Loucy (cell line): ENCODE measurements at regions not wholly inside any gene's neighbourhood (a gene's known extent, or its start where the extent isn't known, plus 50 kb on each side); places are given as distances from the start of the nearest gene placed in this dataset.

Experiments
- CTCF ChIP-seq: fragments of 200-600 bp; sonication (generic); conservative IDR thresholded peaks from 2 replicates; pipeline ENCODE4 v1.5.1; 2014; ENCODE audit warnings: mild to moderate bottlenecking, antibody characterized with exemption, low read length
- EZH2phosphoT487 ChIP-seq: fragments of 200-600 bp; IDR thresholded peaks from 2 replicates; pipeline ENCODE4 v1.6.1; 2018; ENCODE audit warnings: antibody characterized with exemption, mild to moderate bottlenecking, moderate library complexity, borderline replicate concordance

DNA sequence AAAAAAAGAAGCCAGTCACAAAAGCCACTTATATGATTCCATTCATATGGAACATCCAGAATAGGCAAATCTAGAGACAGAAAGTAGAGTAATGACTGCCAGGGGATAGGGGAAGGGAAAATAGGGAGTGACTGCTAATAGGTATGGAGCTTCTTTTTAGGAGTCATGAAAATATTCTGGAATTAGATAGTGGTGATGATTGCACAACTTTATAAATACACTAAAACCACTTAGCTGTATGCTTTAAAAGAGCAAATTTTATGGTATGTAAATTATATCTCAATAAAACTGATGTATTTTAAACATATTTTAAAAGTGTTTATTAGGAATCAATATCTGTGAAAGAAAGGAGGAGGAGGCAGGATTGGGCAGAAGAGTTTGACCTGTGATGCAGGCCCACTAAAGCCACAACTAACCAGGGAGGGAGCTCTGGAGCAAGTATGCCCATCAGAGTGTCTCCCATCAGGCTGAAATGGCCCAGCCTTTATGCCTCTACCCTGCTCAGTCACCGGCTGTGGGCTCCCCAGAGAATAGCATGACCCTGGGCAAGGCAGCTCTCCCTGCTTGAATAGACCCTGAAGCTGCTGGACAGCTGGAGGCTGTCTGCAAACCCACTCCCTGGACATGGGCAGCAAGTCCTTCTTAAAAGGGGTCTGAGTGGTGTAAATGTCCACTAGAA lies 96.0 kb upstream of the SLC44A1 start:
- TF ChIP-seq EZH2phosphoT487, result no peak
- peak; percentile 42 for TF ChIP-seq CTCF
